GM21786 (cell line): ENCODE measurements at regions not wholly inside any gene's neighbourhood (a gene's known extent, or its start where the extent isn't known, plus 50 kb on each side); places are given as distances from the start of the nearest gene placed in this dataset.

Experiments
- ATAC-seq: cut with Tn5 transposase; IDR thresholded peaks from one replicate; pipeline ENCODE4 v1.9.1; 2021; ENCODE audit not compliant: unreplicated experiment

GRCh38 chr13:106246242-106246641 lies 289.2 kb downstream of the EFNB2 start:
- no peak for ATAC-seq

GRCh38 chr13:106243011-106243565 lies 292.4 kb downstream of the EFNB2 start:
- no peak for ATAC-seq

- no peak for ATAC-seq
Observed at GRCh38 chr13:106241974-106242953, 293.2 kb downstream of the EFNB2 start.

- ATAC-seq, result no peak
Observed at GRCh38 chr13:106238690-106239089, 296.8 kb downstream of the EFNB2 start.

DNA sequence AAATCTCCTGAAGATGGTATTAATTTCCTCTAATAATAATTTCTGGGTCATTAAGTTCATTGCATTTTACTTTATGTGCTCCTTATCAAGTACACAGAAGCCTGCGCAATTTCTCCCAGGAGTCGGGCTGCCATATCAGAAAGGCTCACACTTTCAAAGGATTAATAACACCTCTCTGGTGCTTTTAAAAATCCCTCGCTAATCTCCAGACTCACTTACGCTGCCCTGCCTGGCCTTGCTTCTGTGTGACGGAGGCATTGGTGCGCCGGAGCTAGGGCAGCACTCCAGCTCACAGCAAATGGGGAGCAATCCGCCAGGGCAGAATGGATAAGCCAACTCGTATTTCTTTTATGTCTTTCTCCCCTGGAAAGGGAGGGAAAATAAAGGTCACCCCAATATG lies 300.8 kb downstream of the EFNB2 start:
- no peak for ATAC-seq

GRCh38 chr13:106233134-106233735 lies 302.2 kb downstream of the EFNB2 start:
- ATAC-seq, result no peak

DNA sequence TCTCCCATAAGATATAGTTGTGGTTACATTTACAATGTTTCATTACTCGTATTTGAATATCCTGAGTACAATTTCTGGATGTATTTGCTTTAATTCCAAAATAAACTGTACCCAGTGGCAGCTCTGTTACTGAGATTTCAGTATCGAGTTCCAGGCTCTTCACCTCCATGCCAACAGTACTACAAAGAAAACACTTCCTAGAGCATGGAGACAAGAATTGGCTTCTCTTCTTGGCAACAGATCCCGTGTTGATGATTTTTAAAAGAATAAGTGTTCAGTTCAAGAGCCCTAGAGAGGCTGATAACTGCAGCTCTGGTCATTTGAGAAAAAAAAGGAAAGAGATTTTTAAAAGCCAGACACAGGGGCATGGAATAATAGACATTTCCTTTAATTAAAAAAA lies 302.8 kb downstream of the EFNB2 start:
- no peak for ATAC-seq

GRCh38 chr13:106230450-106230849 lies 305.0 kb downstream of the EFNB2 start:
- ATAC-seq, result no peak

- no peak for ATAC-seq
Observed at GRCh38 chr13:106225126-106225525, 310.3 kb downstream of the EFNB2 start.

DNA sequence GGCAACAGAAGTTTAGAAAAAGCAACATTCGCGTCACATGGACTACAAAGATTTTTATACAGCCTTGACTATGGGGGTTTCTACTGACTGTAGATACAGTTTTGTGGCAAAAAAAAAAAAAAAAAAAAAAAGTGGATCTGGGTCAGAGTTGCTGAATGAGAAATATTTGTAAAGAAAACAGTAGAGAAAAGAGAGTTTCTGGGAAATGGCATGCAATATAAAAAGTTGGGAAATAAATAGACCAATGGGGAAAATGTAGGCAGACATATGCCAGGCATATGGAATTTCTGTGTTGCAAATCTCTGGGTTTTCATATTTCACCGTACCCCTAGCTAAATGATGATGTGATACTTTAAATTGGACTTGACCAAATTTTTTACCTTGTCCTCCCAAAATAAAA lies 315.3 kb downstream of the EFNB2 start:
- ATAC-seq, result no peak

- ATAC-seq, result no peak
Observed at GRCh38 chr13:106213028-106213757, 322.3 kb downstream of the EFNB2 start.

- ATAC-seq, result no peak
Observed at GRCh38 chr13:106212386-106213010, 323.0 kb downstream of the EFNB2 start.

DNA sequence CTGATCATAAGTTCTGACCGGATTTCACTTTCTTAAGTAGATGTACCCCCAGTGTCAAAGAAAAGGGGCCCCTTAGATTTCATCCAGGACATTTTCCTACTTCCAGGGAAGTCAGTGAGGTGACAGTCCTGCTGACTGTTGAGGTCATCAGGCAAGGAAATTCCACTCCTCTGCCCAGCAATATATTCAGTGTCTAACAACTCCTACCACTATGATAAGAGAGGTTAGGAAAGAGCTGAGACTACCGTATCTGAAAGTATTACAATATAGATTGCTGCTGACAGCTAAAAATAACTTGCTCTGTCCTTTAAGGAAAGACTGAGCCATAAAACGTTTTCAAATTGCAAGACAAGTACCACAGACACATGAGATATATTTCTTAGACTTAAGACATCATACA lies 325.1 kb downstream of the EFNB2 start:
- no peak for ATAC-seq

DNA sequence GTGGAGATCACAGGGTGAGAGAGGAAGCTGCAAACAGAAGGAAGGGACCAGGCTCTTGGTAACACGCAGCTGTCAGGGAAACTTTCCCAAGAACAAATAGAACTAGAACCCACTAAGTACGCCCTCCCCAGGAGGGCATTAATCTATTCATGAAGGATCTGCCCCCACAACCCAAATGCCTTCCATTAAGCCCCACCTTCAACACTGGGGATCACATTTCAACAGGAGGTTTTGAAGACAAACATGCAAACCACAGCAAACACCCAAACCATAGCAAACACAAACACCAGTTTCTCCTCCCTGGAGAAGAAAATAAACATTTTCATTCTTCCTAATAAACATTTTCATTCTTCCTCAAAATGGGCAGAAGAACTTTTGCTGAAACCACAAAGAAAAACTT lies 329.6 kb downstream of the EFNB2 start:
- ATAC-seq, result no peak

DNA sequence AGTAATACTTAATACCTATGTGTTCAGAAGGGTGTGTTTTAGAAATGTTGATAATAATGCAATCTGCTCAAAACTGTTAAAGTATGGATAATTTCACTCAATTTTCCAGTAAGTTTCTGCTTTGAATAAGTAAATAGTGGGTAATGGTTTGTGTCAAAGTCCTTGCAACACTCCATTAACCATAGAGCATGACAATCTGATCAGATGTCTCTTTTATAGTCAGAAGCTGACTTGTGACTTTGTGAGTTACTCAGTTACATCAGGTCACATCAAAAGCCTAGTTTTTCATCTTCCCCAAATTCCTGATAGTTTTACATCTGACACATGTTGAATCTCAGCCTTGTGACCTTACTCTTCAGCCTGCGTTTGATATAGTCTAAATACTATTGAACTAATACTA lies 338.0 kb downstream of the EFNB2 start:
- ATAC-seq, result no peak

GRCh38 chr13:106187501-106188095 lies 347.9 kb downstream of the EFNB2 start:
- no peak for ATAC-seq

- ATAC-seq, result no peak
Observed at GRCh38 chr13:106187101-106187500, 348.4 kb downstream of the EFNB2 start.

DNA sequence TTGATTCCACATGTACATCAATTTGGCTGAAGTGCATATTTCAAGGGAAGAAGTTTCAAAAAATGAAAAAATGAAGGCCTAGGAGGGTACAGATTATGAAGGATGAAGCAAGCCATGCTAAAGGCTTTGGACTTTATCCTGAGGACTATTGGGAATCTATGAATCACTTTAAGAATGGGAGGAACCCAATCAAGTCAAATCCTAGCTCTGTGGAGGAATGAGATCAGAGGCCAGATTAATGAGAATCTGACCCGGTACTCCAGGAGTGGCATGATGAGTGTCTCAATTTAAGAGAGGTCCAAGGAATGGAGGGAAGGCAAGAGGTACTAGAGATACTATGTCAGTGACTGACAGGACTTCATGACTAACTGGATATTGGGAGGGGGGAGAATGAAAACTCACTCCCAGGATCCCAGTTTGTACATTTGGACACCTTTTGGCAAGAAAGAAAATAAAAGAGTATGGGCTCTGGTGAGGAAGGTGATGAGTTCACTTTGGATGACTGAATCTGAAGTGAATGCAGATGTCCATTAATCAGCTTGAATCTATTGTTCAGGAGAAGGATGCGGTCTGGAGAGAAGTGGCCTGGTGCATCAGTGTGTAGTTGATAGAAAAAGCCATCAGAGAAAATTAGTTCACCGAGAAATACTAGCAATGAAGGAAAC lies 349.0 kb downstream of the EFNB2 start:
- no peak for ATAC-seq

- no peak for ATAC-seq
Observed at GRCh38 chr13:106184790-106185189, 350.7 kb downstream of the EFNB2 start.
